ENCODE measurements at regions not wholly inside any gene's neighbourhood (a gene's known extent, or its start where the extent isn't known, plus 50 kb on each side); places are given as distances from the start of the nearest gene placed in this dataset.

DNA sequence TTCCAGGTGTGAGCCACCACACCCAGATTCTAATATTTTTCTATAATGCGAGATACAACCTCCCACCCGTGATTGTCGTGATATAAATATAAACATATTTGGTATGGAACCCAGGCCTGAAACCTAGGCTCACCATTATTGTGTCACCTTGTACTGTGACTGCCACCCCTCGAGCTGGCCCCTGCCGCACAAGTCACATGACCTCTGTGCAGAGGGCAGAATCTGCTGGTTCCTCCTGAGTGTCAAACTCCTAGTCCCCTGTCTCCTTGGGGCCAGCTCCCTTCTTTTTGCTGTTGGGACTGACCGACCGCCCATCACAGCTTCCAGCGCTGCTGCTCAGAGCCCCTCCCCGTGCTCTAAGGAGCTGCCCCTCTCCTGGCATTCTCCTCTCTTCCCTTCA, 86.4 kb downstream of the RSPH3 start:
- H3K79me2 ChIP-seq (ENCODE audit: control insufficient read depth, insufficient read depth, low read length, poor library complexity): peaks cover 4% of the 10 kb centered on the region
- no peak overlapping the region for H3K23ac ChIP-seq (ENCODE audit: low read length)
- H3K4ac ChIP-seq (ENCODE audit: low read depth, low read length): peak overlapping the region; percentile 30
- H2BK120ac ChIP-seq (ENCODE audit: insufficient read depth, low read length, poor library complexity): peak overlapping the region; percentile 28
- WGBS (ENCODE audit: extremely low coverage, insufficient coverage, insufficient read length): no CpG with 5 or more reads among the region's 9 CpGs
- H2AK5ac ChIP-seq (ENCODE audit: low read length): no peak overlapping the region
- no peaks in the 10 kb centered on the region for H3K9me3 ChIP-seq (ENCODE audit: insufficient read depth, low read depth, low read length)
- H3K4me1 ChIP-seq (ENCODE audit: control insufficient read depth in 1 of 2, insufficient read depth in 2 of 2, low read length in 2 of 2): peaks cover 21 to 26% of the 10 kb centered on the region in 2 experiments
- peak overlapping the region; percentile 1 for H3K18ac ChIP-seq (ENCODE audit: low read length)
- H4K12ac ChIP-seq (ENCODE audit: low read depth, low read length): no peak overlapping the region
- peak overlapping the region; percentile 58 for H2BK12ac ChIP-seq (ENCODE audit: low read length)
- H3K14ac ChIP-seq (ENCODE audit: low read length): peak overlapping the region; percentile 2
- no peaks in the 10 kb centered on the region for H3K27me3 ChIP-seq (ENCODE audit: insufficient read depth, low read length)
- DNase-seq: no peak
- peaks cover 38% of the 10 kb centered on the region for H3K79me1 ChIP-seq (ENCODE audit: low read length)
- H3K4me3 ChIP-seq (ENCODE audit: low read depth, low read length): no peak overlapping the region
- no peak overlapping the region for H3K27ac ChIP-seq (ENCODE audit: low read depth, low read length)
- no peak overlapping the region for H3K4me2 ChIP-seq (ENCODE audit: low read length)
- H2AFZ ChIP-seq (ENCODE audit: insufficient read depth, low read length, poor library complexity): no peak overlapping the region
- no peak overlapping the region for H2BK5ac ChIP-seq (ENCODE audit: low read depth, low read length, poor library complexity)
- H4K8ac ChIP-seq (ENCODE audit: low read depth, low read length): peak overlapping the region; percentile 48
- no peak overlapping the region for H3K9ac ChIP-seq (ENCODE audit: low read length)
- peak overlapping the region; percentile 64 for H4K91ac ChIP-seq (ENCODE audit: low read depth, low read length)
- H3K36me3 ChIP-seq (ENCODE audit: control insufficient read depth in 1 of 2, insufficient read depth in 2 of 2, low read length in 2 of 2): no peaks in the 10 kb centered on the region

DNA sequence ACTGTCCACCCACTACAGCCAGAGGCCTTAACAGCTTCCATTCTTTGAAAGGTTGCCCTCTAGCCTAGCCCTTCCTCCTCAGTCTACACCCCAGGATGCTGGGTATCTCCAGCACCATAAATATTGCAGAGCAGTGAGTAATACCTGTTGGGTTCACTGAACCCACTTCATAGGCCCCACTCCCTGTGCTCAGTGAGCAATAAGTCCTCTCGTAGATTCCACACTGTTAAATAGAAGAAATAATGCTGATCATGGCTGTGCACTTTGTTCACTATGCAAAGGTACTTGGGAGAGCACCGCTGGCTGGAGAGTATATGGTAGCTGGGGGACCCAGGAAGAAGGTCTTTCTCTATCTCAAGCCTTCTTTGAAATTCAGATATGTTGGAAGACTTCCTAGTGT, 87.3 kb downstream of the RSPH3 start:
- Histone ChIP-seq H3K23ac (ENCODE audit: low read length) (no peak overlapping the region), H3K9me3 (ENCODE audit: insufficient read depth, low read depth, low read length) (no peaks in the 10 kb centered on the region), H4K12ac (ENCODE audit: low read depth, low read length) (no peak overlapping the region)

DNA sequence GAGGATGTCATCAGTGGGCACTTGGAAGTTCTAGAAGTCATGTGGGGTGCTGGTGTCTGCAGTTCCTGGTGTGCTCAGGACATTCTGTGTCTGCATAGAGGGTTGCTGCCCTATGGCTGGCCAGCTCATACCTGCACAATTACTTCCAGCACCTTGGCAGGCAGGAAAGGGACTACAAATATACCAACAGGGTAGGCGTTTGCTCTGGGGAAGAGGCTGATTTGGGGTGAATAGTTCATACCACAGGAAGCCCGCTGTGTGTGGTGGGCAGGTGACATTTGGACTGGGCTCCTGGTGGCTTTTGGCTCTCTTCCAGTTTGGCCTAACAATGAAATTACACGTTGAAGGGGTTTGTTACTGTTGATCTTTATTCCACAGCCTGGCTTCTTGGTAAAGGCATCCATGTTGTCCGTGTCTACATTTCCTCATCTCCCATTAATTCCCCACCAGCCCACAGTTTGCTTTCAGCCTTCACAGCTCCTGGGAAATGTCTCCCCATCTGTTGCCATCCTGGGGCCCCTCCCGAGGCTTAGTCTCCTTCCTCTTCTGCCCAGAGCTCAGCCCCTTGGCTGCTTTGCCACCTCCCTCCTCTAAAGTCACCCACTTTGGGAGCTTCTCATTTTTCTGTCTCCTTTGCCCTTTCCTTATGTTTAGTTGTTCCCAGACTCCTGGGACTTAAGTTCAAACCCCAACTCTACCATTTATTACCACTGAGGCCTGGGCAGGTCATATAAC, 88.1 kb downstream of the RSPH3 start:
- peak overlapping the region; percentile 73 for H3K18ac ChIP-seq (ENCODE audit: low read length)
- peak overlapping the region; percentile 54 for H3K14ac ChIP-seq (ENCODE audit: low read length)
- H2BK120ac ChIP-seq (ENCODE audit: insufficient read depth, low read length, poor library complexity): peak overlapping the region; percentile 88
- no peak overlapping the region for H3K9ac ChIP-seq (ENCODE audit: low read length)
- H3K4me2 ChIP-seq (ENCODE audit: low read length): no peak overlapping the region
- H2AFZ ChIP-seq (ENCODE audit: insufficient read depth, low read length, poor library complexity): peak overlapping the region; percentile 19
- peak overlapping the region; percentile 80 for H2AK5ac ChIP-seq (ENCODE audit: low read length)
- peak overlapping the region; percentile 0 for H3K4ac ChIP-seq (ENCODE audit: low read depth, low read length)
- H3K79me1 ChIP-seq (ENCODE audit: low read length): peaks cover 40% of the 10 kb centered on the region
- H3K27me3 ChIP-seq (ENCODE audit: insufficient read depth, low read length): no peaks in the 10 kb centered on the region
- H4K12ac ChIP-seq (ENCODE audit: low read depth, low read length): peak overlapping the region; percentile 21
- H3K4me1 ChIP-seq (ENCODE audit: control insufficient read depth in 1 of 2, insufficient read depth in 2 of 2, low read length in 2 of 2): peaks cover 21 to 26% of the 10 kb centered on the region in 2 experiments
- H3K4me3 ChIP-seq (ENCODE audit: low read depth, low read length): no peak overlapping the region
- H3K23ac ChIP-seq (ENCODE audit: low read length): no peak overlapping the region
- peak in 1 of 2 donors; percentile 33 for DNase-seq
- H4K91ac ChIP-seq (ENCODE audit: low read depth, low read length): peak overlapping the region; percentile 98
- H3K36me3 ChIP-seq (ENCODE audit: control insufficient read depth in 1 of 2, insufficient read depth in 2 of 2, low read length in 2 of 2): no peaks in the 10 kb centered on the region
- H2BK12ac ChIP-seq (ENCODE audit: low read length): peak overlapping the region; percentile 19
- H4K8ac ChIP-seq (ENCODE audit: low read depth, low read length): peak overlapping the region; percentile 5
- H3K9me3 ChIP-seq (ENCODE audit: insufficient read depth, low read depth, low read length): no peaks in the 10 kb centered on the region
- peaks cover 4% of the 10 kb centered on the region for H3K79me2 ChIP-seq (ENCODE audit: control insufficient read depth, insufficient read depth, low read length, poor library complexity)
- peak overlapping the region; percentile 93 for H3K27ac ChIP-seq (ENCODE audit: low read depth, low read length)
- peak overlapping the region; percentile 32 for H2BK5ac ChIP-seq (ENCODE audit: low read depth, low read length, poor library complexity)
- no CpG with 5 or more reads among the region's 5 CpGs for WGBS (ENCODE audit: extremely low coverage, insufficient coverage, insufficient read length)

More for the DNA sequence above, 87.3 kb downstream of the RSPH3 start:
- Histone ChIP-seq H3K4me3 (ENCODE audit: low read depth, low read length) (no peak overlapping the region), H2BK5ac (ENCODE audit: low read depth, low read length, poor library complexity) (peak overlapping the region; percentile 65), H2AK5ac (ENCODE audit: low read length) (peak overlapping the region; percentile 69), H3K14ac (ENCODE audit: low read length) (peak overlapping the region; percentile 64), H3K36me3 (ENCODE audit: control insufficient read depth in 1 of 2, insufficient read depth in 2 of 2, low read length in 2 of 2) (no peaks in the 10 kb centered on the region), H4K8ac (ENCODE audit: low read depth, low read length) (peak overlapping the region; percentile 67), H3K4me1 (ENCODE audit: control insufficient read depth in 1 of 2, insufficient read depth in 2 of 2, low read length in 2 of 2) (peaks cover 21 to 26% of the 10 kb centered on the region in 2 experiments), H4K91ac (ENCODE audit: low read depth, low read length) (peak overlapping the region; percentile 67), H3K4me2 (ENCODE audit: low read length) (no peak overlapping the region), H3K79me2 (ENCODE audit: control insufficient read depth, insufficient read depth, low read length, poor library complexity) (peaks cover 4% of the 10 kb centered on the region), H3K4ac (ENCODE audit: low read depth, low read length) (no peak overlapping the region), H3K27me3 (ENCODE audit: insufficient read depth, low read length) (no peaks in the 10 kb centered on the region), H2BK120ac (ENCODE audit: insufficient read depth, low read length, poor library complexity) (peak overlapping the region; percentile 65), H2AFZ (ENCODE audit: insufficient read depth, low read length, poor library complexity) (no peak overlapping the region), H3K18ac (ENCODE audit: low read length) (peak overlapping the region; percentile 65), H2BK12ac (ENCODE audit: low read length) (peak overlapping the region; percentile 95), H3K79me1 (ENCODE audit: low read length) (peaks cover 40% of the 10 kb centered on the region), H3K9ac (ENCODE audit: low read length) (no peak overlapping the region), H3K27ac (ENCODE audit: low read depth, low read length) (no peak overlapping the region)
- WGBS (ENCODE audit: extremely low coverage, insufficient coverage, insufficient read length): no CpG with 5 or more reads among the region's 2 CpGs
- DNase-seq: no peak

DNA sequence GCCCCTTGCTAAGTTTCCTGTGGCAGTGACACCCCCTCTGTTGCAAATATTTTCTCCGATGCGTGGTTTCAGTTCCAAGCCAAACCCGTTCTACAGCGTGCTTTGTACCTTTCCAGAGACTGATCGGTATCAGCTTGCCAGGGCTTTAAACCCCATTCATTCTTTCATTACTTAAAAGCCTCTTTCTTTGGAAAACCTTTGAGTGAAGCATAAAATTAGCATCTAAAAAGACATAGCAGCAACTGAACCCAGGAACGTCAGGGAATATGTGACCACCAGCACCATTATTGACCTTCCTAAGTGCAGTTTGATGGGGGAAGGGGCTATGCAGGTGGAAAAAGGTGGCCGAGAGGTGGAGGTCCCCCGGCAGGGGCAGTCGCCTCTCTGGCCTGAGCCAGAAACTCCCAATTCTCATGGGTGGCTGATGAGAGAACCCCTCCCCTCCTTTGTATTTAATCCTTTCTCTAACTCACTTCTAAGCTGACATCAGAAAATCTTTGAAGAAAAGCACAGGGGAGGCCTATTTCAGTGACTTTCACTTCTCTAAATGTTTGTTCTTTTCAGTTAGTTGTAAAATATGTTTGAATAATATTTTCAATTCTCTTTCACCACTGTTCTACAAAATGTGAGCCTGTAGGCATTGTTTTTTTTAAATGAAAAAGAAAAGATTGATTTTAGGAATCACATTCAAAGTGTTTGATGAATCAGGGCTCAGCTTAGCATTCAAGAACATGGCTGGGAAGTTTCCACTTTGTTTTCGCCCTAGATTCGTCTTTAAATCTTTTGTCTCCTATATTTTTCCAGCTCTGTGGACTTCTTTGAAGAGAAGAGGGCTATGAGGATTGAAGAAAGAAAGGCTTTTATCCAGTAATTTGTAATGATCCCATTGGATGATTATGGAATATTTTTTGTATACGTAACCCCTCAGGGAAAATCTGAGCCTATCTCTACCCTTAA, 89.2 kb downstream of the RSPH3 start:
- H4K12ac ChIP-seq (ENCODE audit: low read depth, low read length): no peak overlapping the region
- peak overlapping the region; percentile 95 for H3K27ac ChIP-seq (ENCODE audit: low read depth, low read length)
- peak overlapping the region; percentile 50 for H3K4me2 ChIP-seq (ENCODE audit: low read length)
- H3K18ac ChIP-seq (ENCODE audit: low read length): no peak overlapping the region
- H3K14ac ChIP-seq (ENCODE audit: low read length): peak overlapping the region; percentile 54
- peaks cover 21 to 26% of the 10 kb centered on the region in 2 experiments for H3K4me1 ChIP-seq (ENCODE audit: control insufficient read depth in 1 of 2, insufficient read depth in 2 of 2, low read length in 2 of 2)
- no peak overlapping the region for H3K23ac ChIP-seq (ENCODE audit: low read length)
- peak overlapping the region; percentile 98 for H4K91ac ChIP-seq (ENCODE audit: low read depth, low read length)
- WGBS (ENCODE audit: extremely low coverage, insufficient coverage, insufficient read length): no CpG with 5 or more reads among the region's 12 CpGs
- no peak overlapping the region for H3K4ac ChIP-seq (ENCODE audit: low read depth, low read length)
- H3K79me1 ChIP-seq (ENCODE audit: low read length): peaks cover 40% of the 10 kb centered on the region
- H3K9me3 ChIP-seq (ENCODE audit: insufficient read depth, low read depth, low read length): peaks cover 3% of the 10 kb centered on the region
- H3K27me3 ChIP-seq (ENCODE audit: insufficient read depth, low read length): no peaks in the 10 kb centered on the region
- peak overlapping the region; percentile 5 for H4K8ac ChIP-seq (ENCODE audit: low read depth, low read length)
- H3K9ac ChIP-seq (ENCODE audit: low read length): no peak overlapping the region
- no peak overlapping the region for H2AFZ ChIP-seq (ENCODE audit: insufficient read depth, low read length, poor library complexity)
- H2BK5ac ChIP-seq (ENCODE audit: low read depth, low read length, poor library complexity): peak overlapping the region; percentile 92
- H3K79me2 ChIP-seq (ENCODE audit: control insufficient read depth, insufficient read depth, low read length, poor library complexity): peaks cover 4% of the 10 kb centered on the region
- peak overlapping the region; percentile 88 for H2BK120ac ChIP-seq (ENCODE audit: insufficient read depth, low read length, poor library complexity)
- no peak overlapping the region for H3K4me3 ChIP-seq (ENCODE audit: low read depth, low read length)
- H2AK5ac ChIP-seq (ENCODE audit: low read length): peak overlapping the region; percentile 50
- H3K36me3 ChIP-seq (ENCODE audit: control insufficient read depth in 1 of 2, insufficient read depth in 2 of 2, low read length in 2 of 2): no peaks in the 10 kb centered on the region
- DNase-seq: peak; percentile 94 to 97
- H2BK12ac ChIP-seq (ENCODE audit: low read length): peak overlapping the region; percentile 19
